Smooth muscle cell (in vitro differentiated cells): ENCODE measurements at regions not wholly inside any gene's neighbourhood (a gene's known extent, or its start where the extent isn't known, plus 50 kb on each side); places are given as distances from the start of the nearest gene placed in this dataset.

Experiments used
- DNase-seq: peaks from one replicate; lab custom pipeline; 2025; ENCODE audit not compliant: unreplicated experiment; lab: John Stamatoyannopoulos, UW
- H2AFZ ChIP-seq: fragments of 200-600 bp; sonication (generic); 2 replicates; pipeline ENCODE4 v1.6.0; 2016; ENCODE audit warnings: antibody characterized with exemption, low read depth, mild to moderate bottlenecking
- H3F3A ChIP-seq: fragments of 200-600 bp; sonication (generic); 2 replicates; pipeline ENCODE4 v1.6.0; 2017; ENCODE audit warnings: antibody characterized with exemption, low read depth
- H3K27ac ChIP-seq: fragments of 200-600 bp; sonication (generic); 2 replicates; pipeline ENCODE4 v1.5.1; 2016; ENCODE audit warnings: low read depth, mild to moderate bottlenecking
- H3K27me3 ChIP-seq: fragments of 200-600 bp; sonication (generic); 2 replicates; pipeline ENCODE4 v1.6.1; 2016; ENCODE audit warnings: low read depth, mild to moderate bottlenecking
- H3K36me3 ChIP-seq: fragments of 200-600 bp; sonication (generic); 2 replicates; pipeline ENCODE4 v1.5.1; 2016; ENCODE audit warnings: low read depth
- H3K4me1 ChIP-seq: fragments of 200-600 bp; sonication (generic); 2 replicates; pipeline ENCODE4 v1.5.1; 2016; ENCODE audit warnings: low read depth
- H3K4me2 ChIP-seq: fragments of 200-600 bp; sonication (generic); 2 replicates; pipeline ENCODE4 v1.6.0; 2016; ENCODE audit warnings: mild to moderate bottlenecking
- H3K4me3 ChIP-seq: fragments of 200-600 bp; sonication (generic); 2 replicates; pipeline ENCODE4 v1.5.1; 2016; ENCODE audit warnings: mild to moderate bottlenecking
- H3K79me2 ChIP-seq: fragments of 200-600 bp; sonication (generic); 2 replicates; pipeline ENCODE4 v1.6.0; 2016; ENCODE audit warnings: low read depth, mild to moderate bottlenecking
- H3K9ac ChIP-seq: fragments of 200-600 bp; sonication (generic); 2 replicates; pipeline ENCODE4 v1.6.0; 2016; ENCODE audit warnings: low read depth
- H3K9me3 ChIP-seq: fragments of 200-600 bp; sonication (generic); replicated peaks from 2 replicates; pipeline ENCODE4 v1.5.1; 2016; ENCODE audit warnings: low read depth
- H4K20me1 ChIP-seq: fragments of 200-600 bp; sonication (generic); 2 replicates; pipeline ENCODE4 v1.6.0; 2016; ENCODE audit warnings: low read depth
- CTCF ChIP-seq: fragments of 200-600 bp; sonication (generic); IDR thresholded peaks from 2 replicates; pipeline ENCODE4 v1.5.1; 2017; ENCODE audit warnings: borderline replicate concordance, mild to moderate bottlenecking, antibody characterized with exemption; ENCODE audit not compliant: insufficient read depth, poor library complexity, severe bottlenecking
- WGBS: methylation state at CpG from one replicate; pipeline ENCODE4 v1.1.7; 2016; ENCODE audit warnings: low lambda C conversion rate; 5-methylcytosine and 5-hydroxymethylcytosine counted together

GRCh38 chr2:67927501-67927900 lies 135.3 kb downstream of the C1D start:
- H3K36me3 ChIP-seq, result no peaks in the 10 kb centered on the region
- no peak overlapping the region for H2AFZ ChIP-seq
- H3K4me2 ChIP-seq, result no peak overlapping the region
- TF ChIP-seq CTCF, result no peak
- H3K9me3 ChIP-seq, result no peaks in the 10 kb centered on the region
- H3K27ac ChIP-seq, result no peak overlapping the region
- peaks cover 9% of the 10 kb centered on the region for H3K4me1 ChIP-seq
- WGBS, result 41% methylated on average over 3 of the region's 3 CpGs
- H3K27me3 ChIP-seq, result peaks cover 19% of the 10 kb centered on the region
- no peaks in the 10 kb centered on the region for H3F3A ChIP-seq
- H3K4me3 ChIP-seq, result no peak overlapping the region
- H4K20me1 ChIP-seq, result no peaks in the 10 kb centered on the region
- no peak overlapping the region for H3K9ac ChIP-seq
- H3K79me2 ChIP-seq, result no peaks in the 10 kb centered on the region
- no peak for DNase-seq

GRCh38 chr2:67930156-67930555 lies 132.6 kb downstream of the C1D start:
- H3K9ac ChIP-seq, result no peak overlapping the region
- H3K4me1 ChIP-seq, result peaks cover 9% of the 10 kb centered on the region
- no peaks in the 10 kb centered on the region for H3K9me3 ChIP-seq

GRCh38 chr2:67936969-67937368 lies 125.8 kb downstream of the C1D start:
- Histone ChIP-seq H3K4me2 (no peak overlapping the region), H3K9me3 (no peaks in the 10 kb centered on the region), H3K36me3 (no peaks in the 10 kb centered on the region), H4K20me1 (no peaks in the 10 kb centered on the region), H3K27ac (no peak overlapping the region), H3K9ac (no peak overlapping the region), H3K79me2 (no peaks in the 10 kb centered on the region), H3K4me3 (no peak overlapping the region), H3K27me3 (no peaks in the 10 kb centered on the region), H3F3A (no peaks in the 10 kb centered on the region), H2AFZ (no peak overlapping the region), H3K4me1 (no peaks in the 10 kb centered on the region)
- no peak for DNase-seq
- TF ChIP-seq CTCF, result no peak
- WGBS, result 94% methylated on average over 3 of the region's 3 CpGs

More at GRCh38 chr2:67930156-67930555, 132.6 kb downstream of the C1D start:
- no peak for DNase-seq
- Histone ChIP-seq H4K20me1 (no peaks in the 10 kb centered on the region), H3K79me2 (no peaks in the 10 kb centered on the region), H3K36me3 (no peaks in the 10 kb centered on the region), H3K4me3 (no peak overlapping the region), H3K4me2 (no peak overlapping the region), H3F3A (no peaks in the 10 kb centered on the region), H3K27ac (no peak overlapping the region), H2AFZ (no peak overlapping the region), H3K27me3 (peaks cover 19% of the 10 kb centered on the region)
- no peak for TF ChIP-seq CTCF
- WGBS, result 32% methylated on average over 3 of the region's 3 CpGs

- 66% methylated on average over 2 of the region's 2 CpGs for WGBS
- no peak for TF ChIP-seq CTCF
- H3F3A ChIP-seq, result no peaks in the 10 kb centered on the region
- H3K36me3 ChIP-seq, result no peaks in the 10 kb centered on the region
- no peaks in the 10 kb centered on the region for H3K27me3 ChIP-seq
- H3K4me2 ChIP-seq, result no peak overlapping the region
- no peak overlapping the region for H3K9ac ChIP-seq
- H2AFZ ChIP-seq, result no peak overlapping the region
- no peak for DNase-seq
- H3K4me1 ChIP-seq, result no peaks in the 10 kb centered on the region
- H3K79me2 ChIP-seq, result no peaks in the 10 kb centered on the region
- H3K9me3 ChIP-seq, result no peaks in the 10 kb centered on the region
- H3K4me3 ChIP-seq, result no peak overlapping the region
- H4K20me1 ChIP-seq, result no peaks in the 10 kb centered on the region
- H3K27ac ChIP-seq, result no peak overlapping the region
Observed at GRCh38 chr2:67938053-67938452, 124.8 kb downstream of the C1D start.
